ENCODE measurements at regions not wholly inside any gene's neighbourhood (a gene's known extent, or its start where the extent isn't known, plus 50 kb on each side); places are given as distances from the start of the nearest gene placed in this dataset.
"Not testable (repeated sequence)": the region's sequence is repeated elsewhere in the genome, so short reads cannot be mapped to it uniquely, and the experiment has no call there.

- no peak for DNase-seq
These were observed 85.4 kb upstream of the MED13 start for GRCh38 chr17:62150471-62150870.

DNA sequence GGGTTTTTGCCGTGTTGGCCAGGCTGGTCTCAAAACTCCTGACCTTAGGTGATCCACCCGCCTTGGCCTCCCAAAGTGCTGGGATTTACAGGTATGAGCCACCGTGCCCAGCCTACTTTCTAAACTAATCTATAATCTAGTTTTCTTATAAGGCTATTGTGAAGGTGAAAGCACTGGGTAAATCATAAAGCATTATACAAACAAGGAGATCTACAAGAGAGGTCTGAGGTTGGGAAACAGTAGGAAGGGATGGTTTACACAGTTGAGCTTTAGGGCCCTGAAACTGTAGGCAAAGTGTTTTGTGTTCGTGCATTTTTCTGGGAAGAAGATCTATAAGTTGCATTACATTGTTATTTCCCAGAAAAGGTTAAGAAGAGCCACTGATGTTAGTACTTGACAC, 84.9 kb upstream of the MED13 start:
- no peak for DNase-seq

DNA sequence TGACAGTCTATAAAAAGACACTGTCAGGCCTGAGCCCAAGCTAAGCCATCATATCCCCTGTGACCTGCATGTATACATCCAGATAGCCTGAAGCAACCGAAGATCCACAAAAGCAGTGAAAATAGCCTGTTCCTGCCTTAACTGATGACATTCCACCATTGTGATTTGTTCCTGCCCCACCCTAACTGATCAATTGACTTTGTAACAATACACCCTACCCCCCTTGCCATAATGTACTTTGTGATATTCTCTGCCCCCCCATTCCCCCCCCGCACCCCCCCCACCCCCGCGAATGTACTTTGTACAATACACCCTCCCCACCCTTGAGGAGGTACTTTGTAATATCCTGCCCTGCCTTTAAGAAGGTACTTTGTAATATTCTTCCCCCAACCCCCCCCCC, 82.2 kb upstream of the MED13 start:
- no peak for DNase-seq

DNA sequence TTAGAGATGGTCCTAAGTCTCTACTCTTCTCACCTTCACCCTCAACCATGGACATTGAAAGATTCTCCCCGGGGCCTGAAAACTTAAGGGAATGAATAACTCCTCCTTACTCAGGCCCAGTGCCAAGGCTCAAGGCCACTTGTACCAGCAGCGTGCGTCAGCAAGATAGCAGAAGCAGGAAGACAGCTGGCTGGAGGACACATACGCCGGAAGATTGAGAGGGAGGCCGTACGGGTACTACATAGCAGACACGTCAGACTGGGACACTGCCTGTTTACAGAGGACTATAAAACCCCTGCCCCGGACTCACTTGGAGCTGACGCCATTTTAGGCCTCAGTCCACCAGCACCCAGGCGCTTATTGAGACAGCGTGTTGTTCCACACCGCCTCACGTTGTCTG, 75.8 kb upstream of the MED13 start:
- DNase-seq, result peak; percentile 18

DNA sequence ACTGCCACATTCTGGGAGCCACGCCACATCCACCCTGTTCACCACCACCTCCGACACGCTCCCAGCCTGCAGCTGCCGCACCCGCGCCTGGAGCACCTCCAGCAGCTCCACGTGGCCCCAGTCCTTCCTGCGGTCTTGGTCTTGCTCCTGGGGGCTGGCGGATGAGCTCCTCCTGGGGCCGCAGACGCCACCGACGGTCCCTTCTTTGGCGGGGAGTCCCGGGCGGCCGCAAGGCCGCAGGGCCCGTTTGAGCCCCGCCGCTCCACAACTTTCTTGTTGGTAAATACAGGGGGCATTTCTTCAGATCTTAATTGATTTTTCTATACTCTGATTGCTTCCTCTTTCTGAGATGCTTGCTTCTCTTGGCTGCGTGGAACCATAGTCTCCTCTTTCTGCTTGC, 75.3 kb upstream of the MED13 start:
- DNase-seq, result no peak

DNA sequence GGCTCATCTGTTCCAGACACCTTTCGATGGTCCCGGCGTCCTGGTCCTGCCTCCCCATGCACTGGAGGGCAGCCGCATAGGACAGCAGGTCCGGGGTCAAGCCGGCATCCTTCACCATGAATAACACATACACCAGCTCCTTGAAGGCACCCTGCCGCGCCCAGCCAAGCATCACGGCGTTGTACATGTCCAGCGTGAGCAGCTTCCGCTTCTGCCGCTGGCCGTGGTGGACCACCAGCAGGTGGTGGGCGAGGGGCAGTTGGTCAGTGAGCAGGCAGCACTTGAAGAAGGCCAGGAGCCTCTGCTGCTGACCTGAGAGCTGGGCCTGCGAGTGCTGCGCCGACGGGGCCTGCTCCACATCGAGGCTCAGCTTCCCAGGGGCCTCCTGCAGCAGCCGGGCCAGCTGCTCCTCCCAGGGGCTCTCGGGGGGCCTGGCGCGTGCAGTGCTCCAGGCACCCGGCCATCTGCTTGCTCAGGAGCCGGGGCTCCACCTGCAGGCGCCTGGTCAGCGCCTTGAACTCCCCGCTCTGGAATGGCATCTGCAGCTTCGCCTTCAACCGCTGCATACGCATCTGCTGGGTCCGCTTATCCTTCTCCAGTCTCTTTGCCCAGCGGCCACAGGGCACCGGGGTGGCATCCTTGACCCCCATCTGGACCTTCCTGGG, 74.7 kb upstream of the MED13 start:
- DNase-seq, result not testable (repeated sequence)

DNA sequence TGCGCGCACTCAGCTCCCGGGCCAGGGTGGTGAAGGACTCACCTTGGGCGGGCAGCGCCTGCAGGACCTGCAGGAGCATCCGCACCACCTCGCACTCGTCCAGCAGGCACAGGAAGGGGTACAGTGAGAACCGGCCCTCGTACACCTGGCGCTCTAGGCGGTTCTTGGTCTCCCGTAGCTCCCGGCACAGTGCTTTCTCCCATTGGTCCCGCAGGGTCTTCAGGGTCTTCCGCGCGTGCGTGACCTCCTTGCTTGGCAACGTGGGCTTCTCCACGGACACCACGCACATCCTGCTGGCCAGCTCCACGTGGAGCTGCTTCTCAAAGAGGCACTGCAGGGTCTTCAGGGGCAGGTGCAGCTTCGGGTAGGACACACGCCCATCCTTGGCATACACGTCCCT, 74.1 kb upstream of the MED13 start:
- no peak for DNase-seq

DNA sequence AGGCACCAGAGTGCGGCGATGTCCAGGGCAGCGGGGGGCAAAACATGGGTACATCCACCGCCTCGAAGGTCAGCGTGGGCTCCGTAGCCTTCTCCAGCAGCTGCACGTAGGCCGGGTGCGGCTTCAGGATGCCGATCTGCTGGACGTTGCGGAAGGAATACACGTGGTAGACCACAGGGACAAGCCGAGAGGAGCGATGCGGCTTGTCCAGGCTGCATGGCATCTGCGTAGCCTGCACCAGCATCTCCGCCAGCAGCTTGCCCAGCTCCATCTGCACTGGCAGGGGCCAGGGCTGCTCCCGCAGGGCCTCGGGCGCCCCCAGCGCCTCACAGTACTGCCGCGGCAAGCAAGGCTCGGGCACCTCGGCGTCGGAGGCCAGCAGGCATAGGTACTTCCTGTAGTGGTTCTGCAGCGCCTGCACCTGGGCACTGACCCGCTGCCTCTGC, 73.6 kb upstream of the MED13 start:
- peak; percentile 70 for DNase-seq

DNA sequence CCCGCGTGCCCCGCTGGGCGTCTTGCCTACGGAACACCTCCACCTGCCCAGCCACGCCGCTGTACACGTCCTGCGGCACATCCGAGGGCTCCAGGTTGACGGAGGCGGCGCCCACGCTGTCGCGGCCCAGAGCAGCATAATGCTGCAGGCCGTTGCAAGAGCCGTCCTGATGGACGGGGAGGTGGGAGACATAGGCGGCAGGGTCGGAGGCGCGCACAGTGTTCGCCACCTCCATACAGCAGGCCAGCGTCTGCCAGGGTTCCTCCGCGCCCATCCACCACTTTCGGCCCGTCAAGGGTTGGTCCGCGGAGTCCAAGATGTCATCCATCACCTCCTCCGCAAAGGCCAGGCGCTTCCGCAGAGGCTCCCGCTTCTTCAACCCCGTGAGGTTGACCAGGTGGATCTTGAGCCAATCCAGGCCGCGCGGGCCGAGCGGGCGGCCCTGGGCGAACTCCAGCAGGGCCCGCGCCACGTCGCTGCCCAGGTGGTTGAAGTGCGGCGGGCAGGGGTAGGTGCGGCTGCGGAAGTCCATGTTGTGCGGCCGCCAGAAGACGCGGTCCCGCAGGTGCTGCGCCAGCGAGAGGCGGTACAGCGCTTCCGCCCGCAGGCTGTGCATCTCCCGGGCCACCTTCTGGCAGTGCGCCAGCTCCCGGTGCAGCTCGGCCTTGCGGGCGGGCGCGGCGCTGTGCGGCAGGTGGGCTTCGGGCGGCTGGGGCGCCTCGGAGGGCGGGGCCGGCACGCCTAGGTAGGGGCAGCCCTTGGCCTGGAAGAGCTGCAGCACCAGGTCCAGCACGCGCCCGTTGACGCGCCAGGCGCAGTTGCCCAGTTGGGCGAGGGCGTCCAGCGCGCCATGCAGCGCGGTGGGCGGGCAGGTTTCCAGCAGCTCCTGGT, 72.9 kb upstream of the MED13 start:
- peak; percentile 29 for DNase-seq

DNA sequence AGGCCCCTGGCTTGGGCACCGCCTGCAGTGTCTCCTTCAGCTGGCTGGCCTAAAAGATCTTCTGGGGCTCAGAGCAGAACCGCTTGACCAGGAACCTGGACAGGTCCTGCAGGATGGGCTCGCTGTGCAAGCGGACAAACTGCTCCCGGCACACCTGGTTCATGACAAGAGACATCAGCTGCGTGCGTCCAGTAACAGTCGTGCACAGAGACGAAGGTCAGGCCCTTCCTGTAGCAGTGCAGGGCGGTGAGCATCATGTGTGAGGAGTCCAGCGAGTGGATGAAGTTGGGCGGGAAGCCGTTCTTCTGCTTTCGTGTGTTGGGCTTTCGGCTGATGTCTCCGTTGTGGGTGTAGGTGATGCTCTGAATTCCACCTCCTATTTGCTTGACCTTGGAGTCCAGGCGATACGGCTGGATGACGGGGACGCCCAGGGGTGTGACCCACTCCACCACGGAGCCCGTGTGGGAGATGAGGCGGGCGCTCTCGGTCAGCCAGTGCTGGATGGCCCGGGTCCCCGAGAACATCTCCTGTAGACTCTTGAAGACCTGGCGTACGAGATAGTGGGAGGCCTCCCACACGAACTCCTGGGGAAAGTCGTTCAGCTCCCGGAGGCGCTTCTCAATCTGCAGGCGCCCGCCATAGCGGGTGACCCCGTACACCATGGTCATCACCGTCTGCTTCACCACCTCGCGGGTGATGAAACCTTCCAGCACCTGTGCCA, 72.1 kb upstream of the MED13 start:
- DNase-seq, result not testable (repeated sequence)

DNA sequence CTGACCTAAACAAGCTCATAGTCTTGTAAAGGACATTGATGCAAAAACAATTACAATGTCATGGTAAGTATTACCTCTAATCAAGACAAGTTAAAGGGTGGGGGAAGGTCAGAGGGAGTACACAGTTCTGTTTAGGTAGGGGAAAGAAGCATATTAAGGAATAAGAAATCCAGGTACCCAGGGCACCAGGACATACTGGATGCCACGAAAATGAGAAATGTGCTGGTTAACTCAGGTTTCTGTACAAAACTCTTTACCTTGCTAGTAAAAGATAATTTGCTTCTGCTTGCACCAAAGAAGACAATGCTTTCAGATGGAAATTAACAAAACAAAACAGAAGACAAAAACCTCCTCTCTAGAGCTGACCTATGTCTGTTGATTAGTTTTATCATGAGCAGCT, 70.7 kb upstream of the MED13 start:
- DNase-seq, result no peak

DNA sequence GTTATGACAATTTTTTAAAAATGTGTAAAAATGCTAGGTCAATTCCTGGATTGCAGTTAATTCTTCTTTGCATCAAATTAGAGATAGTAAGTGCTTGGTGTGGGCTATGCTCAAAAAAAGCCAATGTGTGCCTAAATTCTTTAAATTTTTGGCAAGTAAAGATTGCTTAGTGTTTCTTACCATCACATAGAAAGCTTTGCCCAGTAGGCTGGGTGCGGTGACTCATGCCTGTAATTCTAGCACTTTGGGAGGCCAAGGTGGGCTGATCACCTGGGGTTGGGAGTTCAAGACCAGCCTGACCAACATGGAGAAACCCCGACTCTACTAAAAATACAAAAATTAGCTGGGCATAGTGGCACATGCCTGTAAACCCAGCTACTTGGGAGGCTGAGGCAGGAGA, 70.0 kb upstream of the MED13 start:
- DNase-seq, result not testable (repeated sequence)

DNA sequence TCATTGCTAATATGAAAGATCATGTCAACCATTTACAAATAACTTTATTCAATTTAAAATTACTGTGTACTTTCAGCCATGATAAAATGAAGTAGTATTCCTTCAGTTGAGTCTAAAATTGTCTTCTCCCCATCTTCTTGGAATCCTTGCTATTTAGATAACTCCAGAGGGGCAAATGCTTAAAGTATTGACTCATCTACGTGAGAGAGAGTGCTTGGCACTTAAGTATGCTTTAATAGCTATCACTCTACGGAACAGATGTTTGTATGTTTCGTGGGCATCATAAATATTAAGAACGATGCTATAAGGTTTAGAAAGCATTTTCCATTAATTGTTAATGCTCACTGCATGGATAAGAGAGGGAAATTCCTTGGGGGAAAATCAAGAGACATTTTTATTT, 69.3 kb upstream of the MED13 start:
- DNase-seq, result no peak

DNA sequence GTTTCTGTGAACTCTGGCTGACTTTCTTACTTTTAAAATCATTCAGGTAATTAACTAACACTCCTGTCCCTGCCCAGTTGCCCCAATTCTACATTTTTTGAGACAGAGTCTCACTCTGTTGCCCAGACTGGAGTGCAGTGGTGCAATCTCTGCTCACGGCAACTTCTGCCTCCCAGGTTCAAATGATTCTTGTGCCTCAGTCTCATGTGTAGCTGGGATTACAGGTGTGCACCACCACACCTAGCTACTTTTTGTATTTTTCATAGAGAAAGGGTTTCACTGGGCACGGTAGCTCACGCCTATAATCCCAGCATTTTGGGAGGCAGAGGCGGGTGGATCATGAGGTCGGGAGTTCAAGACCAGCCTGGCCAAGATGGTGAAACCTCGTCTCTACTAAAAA, 66.2 kb upstream of the MED13 start:
- not testable (repeated sequence) for DNase-seq

GRCh38 chr17:62130739-62131138, 65.7 kb upstream of the MED13 start:
- DNase-seq, result no peak

GRCh38 chr17:62126292-62126691, 61.2 kb upstream of the MED13 start:
- DNase-seq, result no peak

DNA sequence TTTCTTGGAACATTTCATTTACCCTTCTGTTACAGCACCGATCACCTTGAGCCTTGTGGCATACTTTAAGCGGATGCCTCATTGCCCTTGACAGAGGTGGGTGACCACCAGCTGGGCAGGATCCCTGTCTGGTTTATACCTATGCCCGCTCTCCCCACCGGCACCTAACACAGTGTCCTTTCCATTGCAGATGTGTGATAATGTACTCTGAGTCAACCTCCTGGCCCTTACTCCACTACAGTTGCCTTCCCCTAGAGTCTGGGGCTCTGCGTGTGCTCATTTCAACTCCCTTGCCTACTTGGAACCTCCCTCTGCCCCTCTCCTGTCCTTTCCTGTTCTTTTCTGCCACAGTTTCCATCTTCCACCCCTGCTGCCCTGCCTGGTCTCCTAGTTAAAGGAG, 60.2 kb upstream of the MED13 start:
- no peak for DNase-seq

DNA sequence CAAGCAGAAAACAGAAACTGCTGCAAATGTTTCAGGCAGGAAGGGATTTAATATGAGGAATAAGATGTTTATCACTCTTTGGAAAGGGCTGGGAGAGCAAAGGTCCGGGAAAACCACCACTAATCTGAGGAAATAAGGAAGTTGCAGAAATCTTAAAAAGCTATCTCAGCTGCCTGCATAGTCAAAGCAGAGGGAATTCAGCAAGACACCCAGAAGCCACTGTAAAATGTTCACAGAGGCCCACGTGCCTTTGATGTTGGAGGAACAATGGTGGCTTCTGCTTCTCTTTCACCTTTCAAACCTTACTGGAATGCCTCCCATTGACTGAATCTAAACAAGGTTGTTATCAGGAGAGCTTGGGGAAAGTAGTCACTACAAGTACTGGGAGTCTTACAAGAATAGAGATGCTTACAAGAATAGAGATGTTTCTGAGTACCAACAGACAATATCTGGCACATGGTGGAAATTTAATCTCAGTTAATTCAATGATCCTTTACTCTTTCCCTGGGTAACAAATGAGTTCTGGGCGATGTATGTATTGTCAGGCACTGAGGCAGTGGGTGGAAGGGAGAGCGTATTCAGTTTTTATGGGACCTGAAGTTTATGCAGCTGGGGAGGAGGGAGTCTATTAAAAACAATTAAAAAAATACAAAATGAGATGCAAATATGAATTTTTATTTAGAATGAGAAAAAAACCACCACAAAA, 56.1 kb upstream of the MED13 start:
- DNase-seq, result no peak

DNA sequence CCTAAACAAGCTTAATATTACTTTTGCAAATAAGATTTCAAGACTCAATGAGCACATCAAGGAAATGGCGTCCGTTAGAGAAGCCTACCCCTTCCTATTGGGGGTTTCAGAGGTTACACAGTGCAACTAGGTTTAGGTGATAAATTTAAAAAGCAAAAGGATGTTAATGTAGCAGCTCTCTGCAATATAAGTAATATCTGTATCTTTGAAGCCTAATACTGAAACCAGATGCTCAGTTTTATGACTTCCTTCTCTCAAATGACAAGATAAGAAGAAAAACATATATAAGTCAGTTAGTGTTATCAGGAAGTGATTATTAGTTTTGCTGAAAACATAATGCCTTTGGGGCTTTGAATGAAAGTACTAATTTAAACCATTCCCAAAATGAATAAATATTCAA, 54.3 kb upstream of the MED13 start:
- DNase-seq, result no peak
